H9 (cell line): ENCODE measurements at regions not wholly inside any gene's neighbourhood (a gene's known extent, or its start where the extent isn't known, plus 50 kb on each side); places are given as distances from the start of the nearest gene placed in this dataset.

Experiments used
- DNase-seq: peaks from one replicate; pipeline ENCODE4 v3.0.0-alpha.2; 2017
- H2AFZ ChIP-seq: one replicate; pipeline ENCODE4 v1.6.1; 2013; ENCODE audit warnings: mild to moderate bottlenecking, low read length, control low read depth, moderate library complexity
- H2AK5ac ChIP-seq: 2 replicates; pipeline ENCODE4 v1.6.1; 2013; ENCODE audit warnings: low read length, control low read depth, mixed read lengths; ENCODE audit not compliant: insufficient read length
- H2BK120ac ChIP-seq: one replicate; pipeline ENCODE4 v1.6.1; 2013; ENCODE audit warnings: low read depth, mild to moderate bottlenecking, low read length, control low read depth, inconsistent platforms; ENCODE audit not compliant: poor library complexity, severe bottlenecking
- H2BK12ac ChIP-seq: 2 replicates; pipeline ENCODE4 v1.6.1; 2013; ENCODE audit warnings: low read length, control low read depth, mixed read lengths, low read depth; ENCODE audit not compliant: insufficient read length
- H2BK15ac ChIP-seq: 2 replicates; pipeline ENCODE4 v1.6.1; 2013; ENCODE audit warnings: low read depth, low read length, control low read depth
- H2BK20ac ChIP-seq: one replicate; pipeline ENCODE4 v1.6.1; 2013; ENCODE audit warnings: low read depth, mild to moderate bottlenecking, low read length, control low read depth, inconsistent platforms; ENCODE audit not compliant: poor library complexity, severe bottlenecking
- H2BK5ac ChIP-seq: 2 replicates; pipeline ENCODE4 v1.6.1; 2013; ENCODE audit warnings: low read length, control low read depth, mixed read lengths; ENCODE audit not compliant: insufficient read length
- H3K14ac ChIP-seq: 2 replicates; pipeline ENCODE4 v1.6.1; 2013; ENCODE audit warnings: low read length, control low read depth; ENCODE audit not compliant: insufficient read depth
- H3K18ac ChIP-seq: 2 replicates; pipeline ENCODE4 v1.6.1; 2013; ENCODE audit warnings: low read depth, mild to moderate bottlenecking, mixed read lengths, low read length, control low read depth; ENCODE audit not compliant: insufficient read length
- H3K23ac ChIP-seq: 2 replicates; pipeline ENCODE4 v1.6.1; 2013; ENCODE audit warnings: low read length, control low read depth, mixed read lengths, low read depth; ENCODE audit not compliant: insufficient read length
- H3K23me2 ChIP-seq: 2 replicates; pipeline ENCODE4 v1.6.1; 2013; ENCODE audit warnings: low read depth, mild to moderate bottlenecking, mixed read lengths, low read length, control low read depth; ENCODE audit not compliant: insufficient read length, poor library complexity, severe bottlenecking
- H3K27ac ChIP-seq: 2 replicates; pipeline ENCODE4 v1.5.1; 2013; ENCODE audit warnings: low read length, control low read depth, mixed read lengths, low read depth; ENCODE audit not compliant: insufficient read length
- H3K27me3 ChIP-seq: 2 replicates; pipeline ENCODE4 v1.6.1; 2013; ENCODE audit warnings: low read length, control low read depth, inconsistent platforms; ENCODE audit not compliant: insufficient read depth
- H3K4ac ChIP-seq: 2 replicates; pipeline ENCODE4 v1.6.1; 2013; ENCODE audit warnings: low read depth, mild to moderate bottlenecking, control low read depth, inconsistent platforms, low read length, moderate library complexity
- H3K4me1 ChIP-seq: 2 replicates; pipeline ENCODE4 v1.6.1; 2013; ENCODE audit warnings: low read length, control low read depth, inconsistent platforms; ENCODE audit not compliant: insufficient read depth
- H3K4me2 ChIP-seq: 2 replicates; pipeline ENCODE4 v1.6.1; 2013; ENCODE audit warnings: low read length, control low read depth, mixed read lengths; ENCODE audit not compliant: insufficient read length, insufficient read depth
- H3K56ac ChIP-seq: 2 replicates; pipeline ENCODE4 v1.6.1; 2013; ENCODE audit warnings: low read depth, mild to moderate bottlenecking, mixed read lengths, low read length, control low read depth; ENCODE audit not compliant: insufficient read length
- H3K79me1 ChIP-seq: 2 replicates; pipeline ENCODE4 v1.6.1; 2013; ENCODE audit warnings: low read depth, mild to moderate bottlenecking, moderate library complexity, low read length, control low read depth, inconsistent platforms; ENCODE audit not compliant: insufficient read depth, poor library complexity, severe bottlenecking
- H3K79me2 ChIP-seq: 2 replicates; pipeline ENCODE4 v1.6.1; 2013; ENCODE audit warnings: low read length, control low read depth, inconsistent platforms; ENCODE audit not compliant: insufficient read depth
- H3K9ac ChIP-seq: 2 replicates; pipeline ENCODE4 v1.6.1; 2013; ENCODE audit warnings: low read length, control low read depth, mixed read lengths; ENCODE audit not compliant: insufficient read length; ENCODE audit errors: extremely low read depth
- H3K9me3 ChIP-seq: one replicate; pipeline ENCODE4 v1.6.1; 2013; ENCODE audit warnings: low read depth, low read length, inconsistent platforms; ENCODE audit not compliant: control insufficient read depth
- H3T11ph ChIP-seq: one replicate; pipeline ENCODE4 v1.6.1; 2013; ENCODE audit warnings: mild to moderate bottlenecking, low read length, control low read depth, inconsistent platforms
- H4K20me1 ChIP-seq: one replicate; pipeline ENCODE4 v1.6.1; 2013; ENCODE audit not compliant: control insufficient read depth, insufficient read length, insufficient read depth
- H4K5ac ChIP-seq: 2 replicates; pipeline ENCODE4 v1.6.1; 2013; ENCODE audit warnings: low read depth, mild to moderate bottlenecking, mixed read lengths, low read length, control low read depth; ENCODE audit not compliant: insufficient read length
- H4K8ac ChIP-seq: replicated peaks from 2 replicates; pipeline ENCODE4 v1.6.1; 2013; ENCODE audit warnings: low read length, control low read depth, mixed read lengths, low read depth; ENCODE audit not compliant: insufficient read length
- H4K91ac ChIP-seq: 2 replicates; pipeline ENCODE4 v1.6.1; 2013; ENCODE audit warnings: low read depth, mild to moderate bottlenecking, moderate library complexity, mixed read lengths, low read length, control low read depth; ENCODE audit not compliant: insufficient read length
- H3K27ac Mint-ChIP-seq, 3 experiments: 2 replicates in 2 of 3; 3 replicates in 1 of 3; pipeline ENCODE4 v1.8.0; 2020 to 2021; ENCODE audit warnings: mixed read lengths in 3 of 3, mild to moderate bottlenecking in 1 of 3, moderate library complexity in 1 of 3
- H3K27me3 Mint-ChIP-seq: 2 replicates; pipeline ENCODE4 v1.8.0; 2021; ENCODE audit warnings: low read depth, mild to moderate bottlenecking, moderate library complexity, mixed read lengths
- H3K36me3 Mint-ChIP-seq, 3 experiments: 2 replicates in 2 of 3; 3 replicates in 1 of 3; pipeline ENCODE4 v1.8.0; 2020 to 2021; ENCODE audit warnings: low read depth in 3 of 3, mixed read lengths in 3 of 3; ENCODE audit not compliant: insufficient read depth in 1 of 3
- H3K4me1 Mint-ChIP-seq, 2 experiments: 2 replicates each; pipeline ENCODE4 v1.8.0; 2020; ENCODE audit warnings: mixed read lengths in 2 of 2
- H3K4me3 Mint-ChIP-seq, 2 experiments: 2 replicates in 1 of 2; 3 replicates in 1 of 2; pipeline ENCODE4 v1.8.0; 2020 to 2021; ENCODE audit warnings: mild to moderate bottlenecking in 2 of 2, mixed read lengths in 2 of 2, moderate library complexity in 1 of 2
- H3K9me3 Mint-ChIP-seq, 2 experiments: 2 replicates in 1 of 2; 3 replicates in 1 of 2; pipeline ENCODE4 v1.8.0; 2020; ENCODE audit warnings: mild to moderate bottlenecking in 2 of 2, mixed read lengths in 2 of 2, moderate library complexity in 1 of 2
- CTCF ChIP-seq: fragments of 200-600 bp; sonication (generic); conservative IDR thresholded peaks from 3 replicates; pipeline ENCODE4 v1.8.0; 2021; ENCODE audit warnings: antibody characterized with exemption, mild to moderate bottlenecking
- WGBS: extraction: QIAGEN DNeasy Blood & Tissue Kit; methylation state at CpG from one replicate; pipeline ENCODE4 v1.1.7; 2013; ENCODE audit warnings: missing lambda C conversion rate, low lambda C conversion rate, mixed read lengths; ENCODE audit not compliant: insufficient read length; ENCODE audit errors: extremely low coverage; 5-methylcytosine and 5-hydroxymethylcytosine counted together

- Histone ChIP-seq H2BK120ac (no peak overlapping the region), H3K9me3 (no peaks in the 10 kb centered on the region), H2AK5ac (no peak overlapping the region), H4K8ac (no peak overlapping the region), H3K79me2 (no peaks in the 10 kb centered on the region), H2BK15ac (no peak overlapping the region), H3K9ac (no peak overlapping the region), H3K4me2 (no peak overlapping the region), H3K23ac (no peak overlapping the region), H2AFZ (no peak overlapping the region), H3K4me1 (no peaks in the 10 kb centered on the region), H2BK20ac (no peak overlapping the region), H3T11ph (no peak overlapping the region), H3K23me2 (no peaks in the 10 kb centered on the region), H2BK5ac (no peak overlapping the region), H2BK12ac (no peak overlapping the region), H3K79me1 (no peaks in the 10 kb centered on the region), H4K91ac (no peak overlapping the region), H3K27me3 (0 out of 2 replicates have a peak, but pooled peaks cover 2% of the 10 kb centered on the region), H4K20me1 (no peaks in the 10 kb centered on the region), H3K27ac (no peak overlapping the region), H3K18ac (no peak overlapping the region), H3K56ac (no peak overlapping the region), H3K4ac (no peak overlapping the region), H4K5ac (no peak overlapping the region), H3K14ac (no peak overlapping the region)
- Mint-ChIP-seq H3K4me1 (no peaks in the 10 kb centered on the region), H3K27ac (no peak overlapping the region), H3K9me3 (peaks cover 3 to 9% of the 10 kb centered on the region in 2 experiments; a peak in 3 of 5 replicates), H3K27me3 (no peaks in the 10 kb centered on the region), H3K4me3 (no peak overlapping the region), H3K36me3 (peaks cover 0 to 5% (median 3%) of the 10 kb centered on the region in 3 experiments; a peak in 3 of 7 replicates)
- TF ChIP-seq CTCF = no peak
- no peak for DNase-seq
- WGBS = no CpG with 5 or more reads among the region's 2 CpGs
Measured at GRCh38 chr14:24744641-24745040, 110.7 kb upstream of the GZMB start.
